ENCODE measurements at regions not wholly inside any gene's neighbourhood (a gene's known extent, or its start where the extent isn't known, plus 50 kb on each side); places are given as distances from the start of the nearest gene placed in this dataset.

- TF ChIP-seq CTCF (IDR thresholded peaks at IDR 0.05) (no peak), POLR2A (IDR thresholded peaks at IDR 0.05) (no peak)
Measured at GRCh38 chr10:9081961-9082360, 1027.5 kb downstream of the GATA3 start.

Data from esophagus squamous epithelium (tissue), 4 donors.